DND-41 (cell line): ENCODE measurements at regions not wholly inside any gene's neighbourhood (a gene's known extent, or its start where the extent isn't known, plus 50 kb on each side); places are given as distances from the start of the nearest gene placed in this dataset.

ENCODE experiments used
- ATAC-seq: fragments of 200-7000 bp; cut with Tn5 transposase; 3 replicates; pipeline ENCODE4 v1.9.1; 2021; ENCODE audit warnings: low read depth; ENCODE audit not compliant: insufficient read depth
- DNase-seq: peaks from one replicate; pipeline ENCODE4 v3.0.0-alpha.2; 2020
- H2AFZ ChIP-seq: 2 replicates; pipeline ENCODE4 v1.6.0; 2012; ENCODE audit warnings: low read depth, low read length
- H3K27ac ChIP-seq: 2 replicates; pipeline ENCODE4 v1.5.1; 2012; ENCODE audit warnings: low read length, inconsistent platforms
- H3K27me3 ChIP-seq: fragments of 200-600 bp; sonication (generic); 2 replicates; pipeline ENCODE4 v1.6.0; 2012; ENCODE audit warnings: low read length, mild to moderate bottlenecking, inconsistent platforms; ENCODE audit not compliant: insufficient read depth, poor library complexity
- H3K36me3 ChIP-seq: 2 replicates; pipeline ENCODE4 v1.5.1; 2012; ENCODE audit warnings: low read length, inconsistent platforms; ENCODE audit not compliant: insufficient read depth
- H3K4me1 ChIP-seq: 2 replicates; pipeline ENCODE4 v1.5.1; 2012; ENCODE audit warnings: mild to moderate bottlenecking, low read length; ENCODE audit not compliant: insufficient read depth
- H3K4me2 ChIP-seq: 2 replicates; pipeline ENCODE4 v1.6.0; 2012; ENCODE audit warnings: mild to moderate bottlenecking, moderate library complexity, low read length, inconsistent platforms; ENCODE audit not compliant: insufficient read depth
- H3K4me3 ChIP-seq, 2 experiments: fragments of 200-600 bp in 1 of 2; shearing (Covaris generic) in 1 of 2; 2 replicates each; pipeline ENCODE4 v1.5.1; 2012 to 2016; ENCODE audit warnings: inconsistent platforms in 2 of 2, low read length in 2 of 2, mild to moderate bottlenecking in 2 of 2, low read depth in 1 of 2, moderate library complexity in 1 of 2
- H3K79me2 ChIP-seq: 2 replicates; pipeline ENCODE4 v1.6.0; 2012; ENCODE audit warnings: low read length, inconsistent platforms; ENCODE audit not compliant: insufficient read depth
- H3K9ac ChIP-seq: 2 replicates; pipeline ENCODE4 v1.6.0; 2012; ENCODE audit warnings: low read depth, mild to moderate bottlenecking, inconsistent platforms, low read length, moderate library complexity
- H3K9me3 ChIP-seq: 2 replicates; pipeline ENCODE4 v1.5.1; 2012; ENCODE audit warnings: low read length, moderate library complexity, mild to moderate bottlenecking, inconsistent platforms; ENCODE audit not compliant: insufficient read depth, severe bottlenecking
- H4K20me1 ChIP-seq: 2 replicates; pipeline ENCODE4 v1.6.0; 2012; ENCODE audit warnings: low read length; ENCODE audit not compliant: insufficient read depth
- CTCF ChIP-seq: IDR thresholded peaks from 2 replicates; pipeline ENCODE4 v1.5.1; 2012; ENCODE audit warnings: borderline replicate concordance, low read length, moderate library complexity, mild to moderate bottlenecking; ENCODE audit not compliant: poor library complexity, severe bottlenecking; ENCODE audit errors: extremely low read depth
- EZH2 ChIP-seq: IDR thresholded peaks from 3 replicates; pipeline ENCODE4 v1.6.1; 2012; ENCODE audit warnings: borderline replicate concordance, low read depth, mild to moderate bottlenecking, moderate library complexity, low read length, inconsistent platforms; ENCODE audit not compliant: severe bottlenecking

DNA sequence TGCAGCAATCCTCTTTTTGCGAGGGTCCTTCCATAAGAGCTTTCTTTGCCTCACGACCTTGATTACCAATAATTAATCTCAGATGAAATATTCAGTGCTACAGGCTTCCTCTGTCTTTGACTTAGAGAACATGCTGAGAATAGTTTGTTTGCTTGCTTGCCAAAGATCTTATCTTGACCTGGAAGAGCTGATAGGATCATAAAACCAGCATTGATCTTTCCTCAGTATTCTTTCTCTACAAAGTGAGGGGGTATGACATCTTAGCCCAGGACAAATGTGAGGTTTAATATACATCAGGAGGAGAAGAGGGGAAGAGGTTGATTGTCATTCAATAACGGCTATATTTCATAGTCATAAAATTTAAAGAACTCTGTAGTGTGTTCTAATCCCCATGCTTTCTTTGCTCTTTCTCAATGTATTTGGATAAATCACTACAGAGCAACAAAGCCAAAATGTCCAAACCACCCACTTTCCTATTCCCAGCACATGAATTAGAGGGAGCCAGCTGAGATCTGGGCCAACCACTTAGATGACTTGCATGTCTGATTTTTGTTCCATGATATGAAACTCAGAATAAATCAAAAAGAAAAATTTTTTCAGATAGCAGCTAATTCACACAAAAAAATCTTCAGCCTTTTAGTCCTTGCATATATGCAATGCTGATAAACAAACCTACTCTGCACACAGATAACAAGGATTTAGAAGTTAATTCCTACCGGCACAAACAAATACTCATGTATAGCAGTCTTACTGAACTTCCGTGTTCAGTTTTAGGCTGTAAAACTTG, 50.5 kb upstream of the IPO9 start:
- ATAC-seq (no peak), DNase-seq (no peak)
- H2AFZ ChIP-seq = no peak overlapping the region
- H3K9ac ChIP-seq = no peak overlapping the region
- H3K4me2 ChIP-seq = no peak overlapping the region
- no peaks in the 10 kb centered on the region; the same call in 1 of the 2 replicates for H4K20me1 ChIP-seq
- no peaks in the 10 kb centered on the region for H3K9me3 ChIP-seq
- no peaks in the 10 kb centered on the region for H3K4me1 ChIP-seq
- no peak overlapping the region for H3K27ac ChIP-seq
- H3K27me3 ChIP-seq = peaks cover 20% of the 10 kb centered on the region
- TF ChIP-seq EZH2 (no peak), CTCF (no peak)
- no peaks in the 10 kb centered on the region for H3K36me3 ChIP-seq
- no peaks in the 10 kb centered on the region for H3K79me2 ChIP-seq
- no peak overlapping the region for H3K4me3 ChIP-seq
